H1 (cell line): ENCODE measurements at regions not wholly inside any gene's neighbourhood (a gene's known extent, or its start where the extent isn't known, plus 50 kb on each side); places are given as distances from the start of the nearest gene placed in this dataset.

Source experiments
- ASH2L ChIP-seq: fragments of 200-600, 300-600 bp; sonication (generic); IDR thresholded peaks from one replicate; pipeline ENCODE4 v1.7.1; 2017; ENCODE audit warnings: low read length
- CREB1 ChIP-seq: IDR thresholded peaks from 2 replicates; pipeline ENCODE4 v1.6.1; 2012; ENCODE audit warnings: inconsistent platforms
- HDAC6 ChIP-seq: IDR thresholded peaks from one replicate; pipeline ENCODE4 v1.7.1; 2012; ENCODE audit warnings: low read depth, mild to moderate bottlenecking, inconsistent platforms, low read length, moderate library complexity
- JUN ChIP-seq: IDR thresholded peaks from 2 replicates; pipeline ENCODE4 v1.6.1; 2011; ENCODE audit warnings: low read depth, mild to moderate bottlenecking, improper control_type of control experiment, low read length
- POLR2AphosphoS5 ChIP-seq: IDR thresholded peaks from 2 replicates; pipeline ENCODE4 v1.6.1; 2011; ENCODE audit warnings: low read depth, low read length
- RAD21 ChIP-seq, 2 experiments: IDR thresholded peaks in 1 of 2; conservative IDR thresholded peaks in 1 of 2; 2 replicates each; pipeline ENCODE4 v1.6.1; 2011; ENCODE audit warnings: low read depth in 2 of 2, low read length in 2 of 2, improper control_type of control experiment in 1 of 2, inconsistent platforms in 1 of 2, mild to moderate bottlenecking in 1 of 2, moderate library complexity in 1 of 2
- SUZ12 ChIP-seq: fragments of 200-600 bp; sonication (generic); IDR thresholded peaks from 2 replicates; pipeline ENCODE4 v1.6.1; 2012; ENCODE audit warnings: mild to moderate bottlenecking, inconsistent platforms, low read length, moderate library complexity, mixed read lengths
- USF2 ChIP-seq: IDR thresholded peaks from 2 replicates; pipeline ENCODE4 v1.6.1; 2011; ENCODE audit warnings: low read length, improper control_type of control experiment
- TF ChIP-seq, protein P1 (sequence below): fragments of 300-600 bp; sonication (generic); IDR thresholded peaks from 2 replicates; pipeline ENCODE4 v1.7.1; 2012; ENCODE audit warnings: low read length, moderate library complexity, mild to moderate bottlenecking, inconsistent platforms; ENCODE audit not compliant: insufficient replicate concordance
- TF ChIP-seq, protein P2 (sequence below): IDR thresholded peaks from 2 replicates; pipeline ENCODE4 v1.6.1; 2012; ENCODE audit warnings: inconsistent platforms

GRCh38 chr6:113291751-113292445 lies 565.2 kb upstream of the MARCKS start (continued):
- TF ChIP-seq, protein P1, sequence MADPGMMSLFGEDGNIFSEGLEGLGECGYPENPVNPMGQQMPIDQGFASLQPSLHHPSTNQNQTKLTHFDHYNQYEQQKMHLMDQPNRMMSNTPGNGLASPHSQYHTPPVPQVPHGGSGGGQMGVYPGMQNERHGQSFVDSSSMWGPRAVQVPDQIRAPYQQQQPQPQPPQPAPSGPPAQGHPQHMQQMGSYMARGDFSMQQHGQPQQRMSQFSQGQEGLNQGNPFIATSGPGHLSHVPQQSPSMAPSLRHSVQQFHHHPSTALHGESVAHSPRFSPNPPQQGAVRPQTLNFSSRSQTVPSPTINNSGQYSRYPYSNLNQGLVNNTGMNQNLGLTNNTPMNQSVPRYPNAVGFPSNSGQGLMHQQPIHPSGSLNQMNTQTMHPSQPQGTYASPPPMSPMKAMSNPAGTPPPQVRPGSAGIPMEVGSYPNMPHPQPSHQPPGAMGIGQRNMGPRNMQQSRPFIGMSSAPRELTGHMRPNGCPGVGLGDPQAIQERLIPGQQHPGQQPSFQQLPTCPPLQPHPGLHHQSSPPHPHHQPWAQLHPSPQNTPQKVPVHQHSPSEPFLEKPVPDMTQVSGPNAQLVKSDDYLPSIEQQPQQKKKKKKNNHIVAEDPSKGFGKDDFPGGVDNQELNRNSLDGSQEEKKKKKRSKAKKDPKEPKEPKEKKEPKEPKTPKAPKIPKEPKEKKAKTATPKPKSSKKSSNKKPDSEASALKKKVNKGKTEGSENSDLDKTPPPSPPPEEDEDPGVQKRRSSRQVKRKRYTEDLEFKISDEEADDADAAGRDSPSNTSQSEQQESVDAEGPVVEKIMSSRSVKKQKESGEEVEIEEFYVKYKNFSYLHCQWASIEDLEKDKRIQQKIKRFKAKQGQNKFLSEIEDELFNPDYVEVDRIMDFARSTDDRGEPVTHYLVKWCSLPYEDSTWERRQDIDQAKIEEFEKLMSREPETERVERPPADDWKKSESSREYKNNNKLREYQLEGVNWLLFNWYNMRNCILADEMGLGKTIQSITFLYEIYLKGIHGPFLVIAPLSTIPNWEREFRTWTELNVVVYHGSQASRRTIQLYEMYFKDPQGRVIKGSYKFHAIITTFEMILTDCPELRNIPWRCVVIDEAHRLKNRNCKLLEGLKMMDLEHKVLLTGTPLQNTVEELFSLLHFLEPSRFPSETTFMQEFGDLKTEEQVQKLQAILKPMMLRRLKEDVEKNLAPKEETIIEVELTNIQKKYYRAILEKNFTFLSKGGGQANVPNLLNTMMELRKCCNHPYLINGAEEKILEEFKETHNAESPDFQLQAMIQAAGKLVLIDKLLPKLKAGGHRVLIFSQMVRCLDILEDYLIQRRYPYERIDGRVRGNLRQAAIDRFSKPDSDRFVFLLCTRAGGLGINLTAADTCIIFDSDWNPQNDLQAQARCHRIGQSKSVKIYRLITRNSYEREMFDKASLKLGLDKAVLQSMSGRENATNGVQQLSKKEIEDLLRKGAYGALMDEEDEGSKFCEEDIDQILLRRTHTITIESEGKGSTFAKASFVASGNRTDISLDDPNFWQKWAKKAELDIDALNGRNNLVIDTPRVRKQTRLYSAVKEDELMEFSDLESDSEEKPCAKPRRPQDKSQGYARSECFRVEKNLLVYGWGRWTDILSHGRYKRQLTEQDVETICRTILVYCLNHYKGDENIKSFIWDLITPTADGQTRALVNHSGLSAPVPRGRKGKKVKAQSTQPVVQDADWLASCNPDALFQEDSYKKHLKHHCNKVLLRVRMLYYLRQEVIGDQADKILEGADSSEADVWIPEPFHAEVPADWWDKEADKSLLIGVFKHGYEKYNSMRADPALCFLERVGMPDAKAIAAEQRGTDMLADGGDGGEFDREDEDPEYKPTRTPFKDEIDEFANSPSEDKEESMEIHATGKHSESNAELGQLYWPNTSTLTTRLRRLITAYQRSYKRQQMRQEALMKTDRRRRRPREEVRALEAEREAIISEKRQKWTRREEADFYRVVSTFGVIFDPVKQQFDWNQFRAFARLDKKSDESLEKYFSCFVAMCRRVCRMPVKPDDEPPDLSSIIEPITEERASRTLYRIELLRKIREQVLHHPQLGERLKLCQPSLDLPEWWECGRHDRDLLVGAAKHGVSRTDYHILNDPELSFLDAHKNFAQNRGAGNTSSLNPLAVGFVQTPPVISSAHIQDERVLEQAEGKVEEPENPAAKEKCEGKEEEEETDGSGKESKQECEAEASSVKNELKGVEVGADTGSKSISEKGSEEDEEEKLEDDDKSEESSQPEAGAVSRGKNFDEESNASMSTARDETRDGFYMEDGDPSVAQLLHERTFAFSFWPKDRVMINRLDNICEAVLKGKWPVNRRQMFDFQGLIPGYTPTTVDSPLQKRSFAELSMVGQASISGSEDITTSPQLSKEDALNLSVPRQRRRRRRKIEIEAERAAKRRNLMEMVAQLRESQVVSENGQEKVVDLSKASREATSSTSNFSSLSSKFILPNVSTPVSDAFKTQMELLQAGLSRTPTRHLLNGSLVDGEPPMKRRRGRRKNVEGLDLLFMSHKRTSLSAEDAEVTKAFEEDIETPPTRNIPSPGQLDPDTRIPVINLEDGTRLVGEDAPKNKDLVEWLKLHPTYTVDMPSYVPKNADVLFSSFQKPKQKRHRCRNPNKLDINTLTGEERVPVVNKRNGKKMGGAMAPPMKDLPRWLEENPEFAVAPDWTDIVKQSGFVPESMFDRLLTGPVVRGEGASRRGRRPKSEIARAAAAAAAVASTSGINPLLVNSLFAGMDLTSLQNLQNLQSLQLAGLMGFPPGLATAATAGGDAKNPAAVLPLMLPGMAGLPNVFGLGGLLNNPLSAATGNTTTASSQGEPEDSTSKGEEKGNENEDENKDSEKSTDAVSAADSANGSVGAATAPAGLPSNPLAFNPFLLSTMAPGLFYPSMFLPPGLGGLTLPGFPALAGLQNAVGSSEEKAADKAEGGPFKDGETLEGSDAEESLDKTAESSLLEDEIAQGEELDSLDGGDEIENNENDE = no peak
- TF ChIP-seq POLR2AphosphoS5 = no peak
- no peak for TF ChIP-seq HDAC6
- TF ChIP-seq JUN = no peak
- TF ChIP-seq, protein P2, sequence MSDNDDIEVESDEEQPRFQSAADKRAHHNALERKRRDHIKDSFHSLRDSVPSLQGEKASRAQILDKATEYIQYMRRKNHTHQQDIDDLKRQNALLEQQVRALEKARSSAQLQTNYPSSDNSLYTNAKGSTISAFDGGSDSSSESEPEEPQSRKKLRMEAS = no peak
- TF ChIP-seq CREB1 = no peak
- TF ChIP-seq ASH2L = no peak
- TF ChIP-seq SUZ12 = no peak
- TF ChIP-seq USF2 = no peak
- no peak for TF ChIP-seq RAD21 (IDR thresholded peaks at IDR 0.05 in 1 of 2, conservative IDR thresholded peaks at IDR 0.05 in 1 of 2; ENCODE audit: low read depth in 2 of 2, low read length in 2 of 2)
